ENCODE measurements at regions not wholly inside any gene's neighbourhood (a gene's known extent, or its start where the extent isn't known, plus 50 kb on each side); places are given as distances from the start of the nearest gene placed in this dataset.

DNA sequence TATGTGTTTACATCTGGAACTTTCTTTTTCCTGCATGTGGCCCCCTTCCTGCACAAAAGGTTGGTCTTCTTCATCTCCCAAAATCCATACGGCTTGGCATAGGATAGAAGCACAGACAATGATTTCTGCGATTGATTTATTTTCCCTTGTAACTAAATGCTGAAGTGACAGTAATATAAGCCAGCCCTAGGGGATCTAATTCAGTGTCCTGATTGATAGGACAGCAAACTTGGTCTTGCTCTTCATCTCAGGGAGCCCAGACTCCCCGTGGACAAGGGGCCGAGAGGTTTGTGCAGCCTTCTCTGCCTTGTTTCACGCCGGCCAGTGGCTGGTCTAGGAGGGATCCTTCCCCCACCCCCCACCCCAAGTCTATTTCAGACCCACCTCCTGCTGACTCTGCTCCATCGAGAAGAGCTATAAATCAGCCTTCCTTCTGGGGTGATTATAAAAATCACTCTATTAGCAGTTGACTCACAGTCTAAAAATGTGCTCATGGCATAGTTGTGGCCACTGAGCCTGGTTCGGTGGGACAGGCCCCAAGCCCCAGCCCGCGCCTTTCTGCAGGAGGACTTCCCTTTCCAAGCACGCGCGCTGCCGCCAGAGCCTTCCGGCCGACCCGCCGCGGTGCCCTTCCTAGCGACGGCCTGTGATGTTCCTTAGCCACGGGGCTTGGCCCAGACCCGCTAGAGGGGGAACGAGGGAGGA, 89.8 kb upstream of the COL5A1 start:
- Histone ChIP-seq H3K4me3 (ENCODE audit: low read length) (no peak overlapping the region), H3K27me3 (ENCODE audit: control insufficient read depth, insufficient read depth, low read length, poor library complexity, severe bottlenecking) (no peaks in the 10 kb centered on the region), H3K9ac (ENCODE audit: extremely low read depth, low read length, poor library complexity, severe bottlenecking) (no peak overlapping the region), H3K36me3 (ENCODE audit: control insufficient read depth, insufficient read depth, low read length) (no peaks in the 10 kb centered on the region), H3K27ac (ENCODE audit: low read depth, low read length) (peak overlapping the region; percentile 12), H3K4me1 (ENCODE audit: control insufficient read depth, insufficient read depth, low read length) (no peaks in the 10 kb centered on the region), H3K9me3 (ENCODE audit: control insufficient read depth, low read length) (no peaks in the 10 kb centered on the region)
- H3K4me1 Mint-ChIP-seq: no peaks in the 10 kb centered on the region
- 79 to 83% methylated on average over 10 to 24 of the region's 24 CpGs for WGBS, 2 experiments (ENCODE audit: insufficient coverage in 1 of 2, insufficient read length in 1 of 2)
- H3K27me3 Mint-ChIP-seq (ENCODE audit: insufficient read depth): no peaks in the 10 kb centered on the region
- TF ChIP-seq, protein P1, sequence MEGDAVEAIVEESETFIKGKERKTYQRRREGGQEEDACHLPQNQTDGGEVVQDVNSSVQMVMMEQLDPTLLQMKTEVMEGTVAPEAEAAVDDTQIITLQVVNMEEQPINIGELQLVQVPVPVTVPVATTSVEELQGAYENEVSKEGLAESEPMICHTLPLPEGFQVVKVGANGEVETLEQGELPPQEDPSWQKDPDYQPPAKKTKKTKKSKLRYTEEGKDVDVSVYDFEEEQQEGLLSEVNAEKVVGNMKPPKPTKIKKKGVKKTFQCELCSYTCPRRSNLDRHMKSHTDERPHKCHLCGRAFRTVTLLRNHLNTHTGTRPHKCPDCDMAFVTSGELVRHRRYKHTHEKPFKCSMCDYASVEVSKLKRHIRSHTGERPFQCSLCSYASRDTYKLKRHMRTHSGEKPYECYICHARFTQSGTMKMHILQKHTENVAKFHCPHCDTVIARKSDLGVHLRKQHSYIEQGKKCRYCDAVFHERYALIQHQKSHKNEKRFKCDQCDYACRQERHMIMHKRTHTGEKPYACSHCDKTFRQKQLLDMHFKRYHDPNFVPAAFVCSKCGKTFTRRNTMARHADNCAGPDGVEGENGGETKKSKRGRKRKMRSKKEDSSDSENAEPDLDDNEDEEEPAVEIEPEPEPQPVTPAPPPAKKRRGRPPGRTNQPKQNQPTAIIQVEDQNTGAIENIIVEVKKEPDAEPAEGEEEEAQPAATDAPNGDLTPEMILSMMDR (conservative IDR thresholded peaks at IDR 0.05): no peak
- no peak overlapping the region for H3K27ac Mint-ChIP-seq
- no peaks in the 10 kb centered on the region for H3K36me3 Mint-ChIP-seq (ENCODE audit: low read depth)
- H3K4me3 Mint-ChIP-seq: no peak overlapping the region
- no peak for DNase-seq
- H3K9me3 Mint-ChIP-seq: peaks cover 7% of the 10 kb centered on the region

GRCh38 chr9:134552349-134552990, 89.1 kb upstream of the COL5A1 start:
- TF ChIP-seq, protein P1 (conservative IDR thresholded peaks at IDR 0.05): no peak
- H3K9me3 ChIP-seq (ENCODE audit: control insufficient read depth, low read length): no peaks in the 10 kb centered on the region
- Mint-ChIP-seq H3K36me3 (ENCODE audit: low read depth) (no peaks in the 10 kb centered on the region), H3K4me1 (no peaks in the 10 kb centered on the region), H3K4me3 (no peak overlapping the region), H3K27me3 (ENCODE audit: insufficient read depth) (no peaks in the 10 kb centered on the region), H3K9me3 (peaks cover 7% of the 10 kb centered on the region), H3K27ac (no peak overlapping the region)
- no peak overlapping the region for H3K9ac ChIP-seq (ENCODE audit: extremely low read depth, low read length, poor library complexity, severe bottlenecking)
- no peaks in the 10 kb centered on the region for H3K4me1 ChIP-seq (ENCODE audit: control insufficient read depth, insufficient read depth, low read length)
- no peaks in the 10 kb centered on the region for H3K27me3 ChIP-seq (ENCODE audit: control insufficient read depth, insufficient read depth, low read length, poor library complexity, severe bottlenecking)
- H3K36me3 ChIP-seq (ENCODE audit: control insufficient read depth, insufficient read depth, low read length): no peaks in the 10 kb centered on the region
- 82 to 89% methylated on average over 3 to 9 of the region's 9 CpGs for WGBS, 2 experiments (ENCODE audit: insufficient coverage in 1 of 2, insufficient read length in 1 of 2)
- DNase-seq: no peak
- H3K27ac ChIP-seq (ENCODE audit: low read depth, low read length): peak overlapping the region; percentile 12
- no peak overlapping the region for H3K4me3 ChIP-seq (ENCODE audit: low read length)

DNA sequence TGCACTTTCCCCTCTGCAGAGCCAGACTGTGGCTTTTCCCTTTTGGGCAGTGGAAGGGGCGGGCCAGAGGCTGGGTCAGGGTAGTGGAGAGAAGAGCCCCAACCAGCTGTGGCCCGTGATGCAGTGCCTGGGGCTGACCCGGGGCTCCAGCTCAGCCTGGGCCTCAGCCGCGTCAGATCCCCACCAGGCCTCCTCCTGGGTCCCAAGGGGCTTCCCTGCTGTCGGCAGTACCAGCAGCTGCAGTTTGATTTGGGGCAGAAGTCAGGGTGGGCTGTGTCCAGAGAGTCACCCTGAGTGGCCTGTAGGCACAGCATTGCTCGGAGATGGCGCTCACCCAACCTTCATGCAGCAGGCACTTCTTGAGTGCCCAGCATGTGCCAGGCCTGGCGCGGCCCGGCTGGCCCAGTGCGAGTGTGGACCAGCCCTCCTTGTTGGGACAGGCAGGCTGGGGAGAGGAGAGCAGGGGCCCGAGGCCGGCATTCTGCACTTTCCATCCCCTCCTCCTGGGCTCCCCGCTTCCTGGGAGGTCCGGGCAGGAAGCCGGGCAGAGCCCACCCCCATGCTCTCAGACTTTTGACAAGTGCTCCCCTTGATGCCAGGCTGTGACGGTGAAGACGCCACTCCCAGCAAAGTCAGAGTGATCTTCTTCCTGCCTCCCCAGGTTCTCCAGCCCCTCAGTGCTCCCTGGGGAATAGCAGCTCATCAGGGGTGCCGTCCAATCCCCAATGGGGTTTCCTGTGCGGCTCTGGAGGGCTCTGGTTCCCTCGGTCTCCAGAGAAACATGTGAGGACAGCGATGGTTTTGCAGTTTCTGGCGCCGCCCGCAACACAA, 88.3 kb upstream of the COL5A1 start:
- Histone ChIP-seq H3K9me3 (ENCODE audit: control insufficient read depth, low read length) (no peaks in the 10 kb centered on the region), H3K4me3 (ENCODE audit: low read length) (no peak overlapping the region), H3K27ac (ENCODE audit: low read depth, low read length) (no peak overlapping the region), H3K27me3 (ENCODE audit: control insufficient read depth, insufficient read depth, low read length, poor library complexity, severe bottlenecking) (no peaks in the 10 kb centered on the region), H3K4me1 (ENCODE audit: control insufficient read depth, insufficient read depth, low read length) (no peaks in the 10 kb centered on the region), H3K36me3 (ENCODE audit: control insufficient read depth, insufficient read depth, low read length) (no peaks in the 10 kb centered on the region), H3K9ac (ENCODE audit: extremely low read depth, low read length, poor library complexity, severe bottlenecking) (no peak overlapping the region)
- TF ChIP-seq, protein P1 (conservative IDR thresholded peaks at IDR 0.05): no peak
- Mint-ChIP-seq H3K36me3 (ENCODE audit: low read depth) (no peaks in the 10 kb centered on the region), H3K27ac (no peak overlapping the region), H3K27me3 (ENCODE audit: insufficient read depth) (no peaks in the 10 kb centered on the region), H3K4me1 (no peaks in the 10 kb centered on the region), H3K9me3 (peaks cover 7% of the 10 kb centered on the region), H3K4me3 (no peak overlapping the region)
- DNase-seq: no peak
- WGBS, 2 experiments (ENCODE audit: insufficient coverage in 1 of 2, insufficient read length in 1 of 2): 79 to 83% methylated on average over 12 to 26 of the region's 26 CpGs

Measured in endodermal cell (in vitro differentiated cells).